HCT116 (cell line): ENCODE measurements at regions not wholly inside any gene's neighbourhood (a gene's known extent, or its start where the extent isn't known, plus 50 kb on each side); places are given as distances from the start of the nearest gene placed in this dataset.
A peak's percentile ranks its signal among the peaks of the same experiment; 100 is the strongest.

Source experiments
- CTCF ChIP-seq, 3 experiments: fragments of 200-600 bp in 1 of 3; sonication (generic) in 1 of 3; IDR thresholded peaks in 2 of 3; conservative IDR thresholded peaks in 1 of 3; 2 replicates each; pipeline ENCODE4 v1.5.1; 2012 to 2017; ENCODE audit warnings: low read depth in 2 of 3, low read length in 2 of 3, antibody characterized with exemption in 1 of 3, borderline replicate concordance in 1 of 3, control low read depth in 1 of 3, mild to moderate bottlenecking in 1 of 3, mixed read lengths in 1 of 3, mixed run types in 1 of 3, moderate library complexity in 1 of 3; ENCODE audit not compliant: insufficient read depth in 1 of 3
- EZH2 ChIP-seq: fragments of 200-600 bp; sonication (generic); IDR thresholded peaks from 2 replicates; pipeline ENCODE4 v1.6.1; 2017; ENCODE audit warnings: antibody characterized with exemption, mixed run types
- EZH2phosphoT487 ChIP-seq: fragments of 200-600 bp; IDR thresholded peaks from 2 replicates; pipeline ENCODE4 v1.6.1; 2018; ENCODE audit warnings: antibody characterized with exemption, borderline replicate concordance
- MAX ChIP-seq: IDR thresholded peaks from 2 replicates; pipeline ENCODE4 v1.6.1; 2012
- POLR2A ChIP-seq: IDR thresholded peaks from 2 replicates; pipeline ENCODE4 v1.7.0; 2011; ENCODE audit warnings: borderline replicate concordance; ENCODE audit not compliant: insufficient read depth, insufficient read length; ENCODE audit errors: extremely low read depth
- POLR2AphosphoS5 ChIP-seq: IDR thresholded peaks from 2 replicates; pipeline ENCODE4 v1.6.1; 2011; ENCODE audit warnings: mild to moderate bottlenecking, low read depth, low read length, moderate library complexity
- REST ChIP-seq: IDR thresholded peaks from 2 replicates; pipeline ENCODE4 v1.6.1; 2012; ENCODE audit warnings: low read depth
- SP1 ChIP-seq: IDR thresholded peaks from 2 replicates; pipeline ENCODE4 v1.6.1; 2012; ENCODE audit warnings: low read depth

GRCh38 chr4:67087897-67088296 lies 457.4 kb downstream of the CENPC start:
- TF ChIP-seq CTCF (IDR thresholded peaks at IDR 0.05 in 2 of 3, conservative IDR thresholded peaks at IDR 0.05 in 1 of 3; ENCODE audit: borderline replicate concordance in 1 of 3, insufficient read depth in 1 of 3, low read depth in 2 of 3, low read length in 2 of 3), result peak in 2 of 3 experiments; percentile 34 to 46; a peak in 3 of 6 replicates
- TF ChIP-seq EZH2, result no peak
- TF ChIP-seq POLR2A, result no peak
- no peak for TF ChIP-seq REST
- TF ChIP-seq MAX, result no peak
- TF ChIP-seq SP1, result no peak
- TF ChIP-seq POLR2AphosphoS5, result no peak
- TF ChIP-seq EZH2phosphoT487, result no peak
